ENCODE measurements at regions not wholly inside any gene's neighbourhood (a gene's known extent, or its start where the extent isn't known, plus 50 kb on each side); places are given as distances from the start of the nearest gene placed in this dataset.
"Not testable (repeated sequence)": the region's sequence is repeated elsewhere in the genome, so short reads cannot be mapped to it uniquely, and the experiment has no call there.

DNA sequence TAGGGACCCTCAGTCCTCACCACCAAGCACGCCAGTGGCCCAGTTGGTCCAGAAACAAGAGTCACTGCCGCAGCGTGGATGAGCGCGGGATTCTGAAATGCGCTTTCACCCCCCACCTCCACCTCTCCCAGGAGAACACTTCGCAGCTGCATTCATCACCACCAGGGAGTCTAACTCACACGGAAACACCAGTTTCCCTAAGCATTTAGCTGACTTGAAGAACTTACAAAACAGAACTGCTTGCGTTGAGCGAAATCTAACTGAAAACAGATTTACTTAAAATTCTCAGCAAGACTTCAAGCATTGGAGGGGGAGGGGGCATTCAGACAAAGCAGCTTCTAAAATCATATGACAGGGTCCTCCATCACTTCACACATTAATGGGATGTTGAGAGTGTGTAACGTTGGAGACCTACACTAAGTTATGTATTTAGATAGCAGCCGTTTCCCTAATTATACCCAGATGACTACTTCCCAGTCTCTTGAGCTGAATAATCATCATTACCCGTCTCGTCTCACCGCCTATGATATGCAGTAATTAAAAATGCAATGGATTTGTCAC lies 258.2 kb upstream of the IRS2 start:
- H3K9me3 ChIP-seq: no peaks in the 10 kb centered on the region
- H3K4me1 ChIP-seq: no peaks in the 10 kb centered on the region
- no peaks in the 10 kb centered on the region for H3K27me3 ChIP-seq
- H3K27ac ChIP-seq: no peak overlapping the region
- H3K36me3 ChIP-seq: no peaks in the 10 kb centered on the region
- no peak overlapping the region for H3K4me3 ChIP-seq
- no peak for DNase-seq
- TF ChIP-seq, protein P1, sequence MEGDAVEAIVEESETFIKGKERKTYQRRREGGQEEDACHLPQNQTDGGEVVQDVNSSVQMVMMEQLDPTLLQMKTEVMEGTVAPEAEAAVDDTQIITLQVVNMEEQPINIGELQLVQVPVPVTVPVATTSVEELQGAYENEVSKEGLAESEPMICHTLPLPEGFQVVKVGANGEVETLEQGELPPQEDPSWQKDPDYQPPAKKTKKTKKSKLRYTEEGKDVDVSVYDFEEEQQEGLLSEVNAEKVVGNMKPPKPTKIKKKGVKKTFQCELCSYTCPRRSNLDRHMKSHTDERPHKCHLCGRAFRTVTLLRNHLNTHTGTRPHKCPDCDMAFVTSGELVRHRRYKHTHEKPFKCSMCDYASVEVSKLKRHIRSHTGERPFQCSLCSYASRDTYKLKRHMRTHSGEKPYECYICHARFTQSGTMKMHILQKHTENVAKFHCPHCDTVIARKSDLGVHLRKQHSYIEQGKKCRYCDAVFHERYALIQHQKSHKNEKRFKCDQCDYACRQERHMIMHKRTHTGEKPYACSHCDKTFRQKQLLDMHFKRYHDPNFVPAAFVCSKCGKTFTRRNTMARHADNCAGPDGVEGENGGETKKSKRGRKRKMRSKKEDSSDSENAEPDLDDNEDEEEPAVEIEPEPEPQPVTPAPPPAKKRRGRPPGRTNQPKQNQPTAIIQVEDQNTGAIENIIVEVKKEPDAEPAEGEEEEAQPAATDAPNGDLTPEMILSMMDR (IDR thresholded peaks at IDR 0.05): no peak
- no peak for TF ChIP-seq POLR2A (IDR thresholded peaks at IDR 0.05)

DNA sequence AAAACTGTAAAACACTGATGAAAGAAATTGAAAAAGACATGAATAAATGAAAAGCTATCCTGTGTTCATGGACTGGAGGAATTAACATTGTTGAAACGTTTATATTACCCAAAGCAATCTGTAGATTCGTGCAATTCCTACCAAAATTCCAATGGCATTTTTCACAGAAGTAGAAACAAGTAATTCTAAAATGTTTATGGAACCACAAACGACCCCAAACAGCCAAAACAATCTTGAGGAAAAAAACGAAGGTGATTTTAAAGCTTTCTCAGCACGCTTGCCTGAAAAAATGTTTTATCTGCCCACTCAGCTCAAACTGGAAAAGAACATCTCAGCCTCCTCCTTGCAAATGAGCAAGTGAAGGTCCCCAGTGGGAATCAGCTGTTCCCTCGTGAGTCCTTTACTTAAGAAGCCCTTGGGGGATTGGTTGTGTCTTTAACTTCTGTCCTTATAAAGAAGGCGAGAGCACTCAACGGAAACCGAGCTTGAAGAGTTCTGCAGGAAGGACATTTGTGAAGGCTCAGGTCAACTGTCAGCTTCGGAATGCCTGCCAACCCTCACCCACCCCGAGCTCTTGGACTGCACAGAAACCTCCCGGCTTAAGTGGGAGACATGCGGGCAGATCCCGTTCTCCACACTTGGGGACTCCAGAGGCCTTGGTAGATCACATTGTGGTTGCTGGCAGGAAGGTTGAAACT lies 256.0 kb upstream of the IRS2 start:
- no peak overlapping the region for H3K27ac ChIP-seq
- H3K4me1 ChIP-seq: no peaks in the 10 kb centered on the region
- no peaks in the 10 kb centered on the region for H3K9me3 ChIP-seq
- H3K36me3 ChIP-seq: no peaks in the 10 kb centered on the region
- no peak overlapping the region for H3K4me3 ChIP-seq
- DNase-seq: no peak
- no peak for TF ChIP-seq POLR2A (IDR thresholded peaks at IDR 0.05)
- TF ChIP-seq, protein P1 (IDR thresholded peaks at IDR 0.05): no peak
- H3K27me3 ChIP-seq: no peaks in the 10 kb centered on the region

DNA sequence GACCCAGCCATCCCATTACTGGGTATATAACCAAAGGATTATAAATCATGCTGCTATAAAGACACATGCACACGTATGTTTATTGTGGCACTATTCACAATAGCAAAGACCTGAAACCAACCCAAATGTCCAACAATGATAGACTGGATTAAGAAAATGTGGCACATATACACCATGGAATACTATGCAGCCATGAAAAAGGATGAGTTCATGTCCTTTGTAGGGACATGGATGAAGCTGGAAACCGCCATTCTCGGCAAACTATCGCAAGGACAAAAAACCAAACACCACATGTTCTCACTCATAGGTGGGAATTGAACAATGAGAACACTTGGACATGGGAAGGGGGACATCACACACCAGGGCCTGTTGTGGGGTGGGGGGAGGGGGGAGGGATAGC lies 255.3 kb upstream of the IRS2 start:
- not testable (repeated sequence) for DNase-seq, H3K36me3 ChIP-seq, H3K4me1 ChIP-seq, H3K27ac ChIP-seq, H3K9me3 ChIP-seq, H3K27me3 ChIP-seq, H3K4me3 ChIP-seq

DNA sequence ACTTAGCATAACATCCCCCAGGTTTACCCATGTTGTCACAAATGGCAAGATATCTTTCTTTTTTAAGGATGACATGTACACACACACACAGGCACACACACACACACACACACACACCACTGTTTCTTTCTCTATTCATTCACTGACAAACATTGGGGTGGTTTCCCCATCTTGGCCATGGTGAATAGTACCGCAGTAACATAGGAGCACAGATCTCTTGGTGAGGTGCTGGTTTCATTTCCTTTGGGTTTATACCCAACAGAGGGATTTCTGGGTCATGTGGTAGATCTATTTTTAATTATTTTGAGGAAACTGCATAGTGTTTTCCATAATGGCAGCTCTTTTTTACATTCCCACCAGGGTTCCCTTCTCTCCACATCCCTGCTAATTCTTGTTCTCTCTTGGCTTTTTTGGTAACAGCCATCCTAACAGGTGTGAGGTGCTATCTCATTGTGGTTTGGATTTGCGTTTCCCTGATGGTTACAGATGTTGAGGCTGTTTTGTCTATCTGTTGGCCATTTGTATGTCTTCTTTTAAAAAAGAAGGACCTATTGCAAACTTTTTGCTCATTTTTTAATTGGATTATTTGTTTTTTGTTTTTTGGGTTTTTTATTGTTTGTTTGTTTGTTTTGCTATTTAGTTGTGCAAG lies 251.7 kb upstream of the IRS2 start:
- no peak overlapping the region for H3K27ac ChIP-seq
- H3K27me3 ChIP-seq: no peaks in the 10 kb centered on the region
- DNase-seq: no peak
- no peaks in the 10 kb centered on the region for H3K4me1 ChIP-seq
- H3K9me3 ChIP-seq: no peaks in the 10 kb centered on the region
- H3K36me3 ChIP-seq: no peaks in the 10 kb centered on the region
- H3K4me3 ChIP-seq: no peak overlapping the region
- no peak for TF ChIP-seq POLR2A (IDR thresholded peaks at IDR 0.05)
- TF ChIP-seq, protein P1 (IDR thresholded peaks at IDR 0.05): no peak

DNA sequence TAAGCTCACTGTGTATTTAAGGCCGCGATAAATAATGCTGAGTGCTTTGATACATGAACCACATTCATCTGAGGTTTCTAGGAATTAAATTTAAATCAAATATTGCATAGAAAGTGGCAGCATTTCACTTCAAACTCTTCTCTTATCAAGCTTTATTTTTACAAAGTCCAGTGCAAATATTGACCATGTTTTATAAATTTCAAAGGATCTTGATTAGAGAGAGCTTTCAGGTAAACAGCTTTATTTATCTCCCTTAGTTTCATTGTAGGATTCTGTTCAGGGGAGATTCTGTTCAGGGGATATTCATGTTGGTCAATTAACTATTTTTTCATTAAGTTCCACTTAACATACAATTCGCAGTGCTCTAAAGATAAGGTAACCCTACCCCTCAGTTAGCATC lies 249.7 kb upstream of the IRS2 start:
- TF ChIP-seq POLR2A (IDR thresholded peaks at IDR 0.05): no peak
- TF ChIP-seq, protein P1 (IDR thresholded peaks at IDR 0.05): no peak
- Histone ChIP-seq H3K36me3 (no peaks in the 10 kb centered on the region), H3K9me3 (no peaks in the 10 kb centered on the region), H3K27ac (no peak overlapping the region), H3K4me1 (no peaks in the 10 kb centered on the region), H3K4me3 (no peak overlapping the region), H3K27me3 (no peaks in the 10 kb centered on the region)
- no peak for DNase-seq

DNA sequence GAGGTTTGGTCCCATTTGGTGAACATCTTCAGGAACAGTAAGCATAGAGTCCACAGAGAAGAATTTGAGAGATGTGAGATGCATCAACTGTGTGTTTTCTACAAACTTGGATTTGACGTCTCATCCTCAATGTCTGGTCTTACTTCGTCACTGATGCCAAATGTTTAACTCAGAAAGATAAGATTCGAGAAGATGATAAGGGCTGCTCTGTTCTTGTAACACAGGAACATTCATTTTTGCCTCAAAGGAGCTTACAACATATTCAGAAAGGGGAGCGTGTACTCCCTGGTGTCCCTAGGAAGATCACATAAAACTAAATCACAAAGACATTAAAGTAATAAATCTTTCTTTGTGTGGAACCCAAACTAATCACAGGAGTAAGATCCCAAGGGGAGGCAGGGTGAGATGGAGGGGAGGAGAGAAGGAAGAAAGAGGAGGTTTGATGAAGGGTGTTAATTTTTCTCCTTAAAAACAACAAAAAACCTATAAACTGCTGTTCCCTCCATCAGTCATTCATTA lies 247.7 kb upstream of the IRS2 start:
- no peak for DNase-seq
- Histone ChIP-seq H3K36me3 (no peaks in the 10 kb centered on the region), H3K4me3 (no peak overlapping the region), H3K9me3 (no peaks in the 10 kb centered on the region), H3K27ac (no peak overlapping the region), H3K4me1 (no peaks in the 10 kb centered on the region), H3K27me3 (no peaks in the 10 kb centered on the region)
- TF ChIP-seq, protein P1 (IDR thresholded peaks at IDR 0.05): no peak
- TF ChIP-seq POLR2A (IDR thresholded peaks at IDR 0.05): no peak
